Endothelial cell of umbilical vein (primary cell): ENCODE measurements at regions not wholly inside any gene's neighbourhood (a gene's known extent, or its start where the extent isn't known, plus 50 kb on each side); places are given as distances from the start of the nearest gene placed in this dataset.

Source experiments
- BruUV-seq: library from RNA; stranded (reverse); fragments of 400-500 nt; replicated peaks from 2 replicates; lab custom pipeline; 2021; lab: Mats Ljungman, UMichigan
- CTCF ChIA-PET: fragments of 300-600, 350-600 bp; sonication (Branson Sonifier 250); formaldehyde crosslinking; loops from one replicate; lab custom pipeline; 2021; ENCODE audit warnings: antibody characterized with exemption, inconsistent platforms; lab: Charles Lee
- POLR2A ChIA-PET: fragments of 300-600, 350-600 bp; sonication (Branson Sonifier 250); formaldehyde crosslinking; loops from one replicate; lab custom pipeline; 2021; ENCODE audit warnings: antibody characterized with exemption, inconsistent platforms; lab: Charles Lee
- DNase-seq: peaks from one replicate; pipeline ENCODE4 v3.0.0-alpha.2; 2011; ENCODE audit warnings: low read depth, low spot score
- FAIRE-seq: peaks from 2 replicates; lab custom pipeline; 2011; peaks lifted over from hg19 to GRCh38; lab: Jason Lieb, UNC
- H2AFZ ChIP-seq: 2 replicates; pipeline ENCODE4 v1.6.0; 2012; ENCODE audit warnings: low read depth, low read length, control low read depth, inconsistent platforms
- H3K27ac ChIP-seq: 2 replicates; pipeline ENCODE4 v1.5.1; 2011; ENCODE audit warnings: low read depth, mild to moderate bottlenecking, control low read depth, low read length, moderate library complexity; ENCODE audit not compliant: insufficient read depth
- H3K27me3 ChIP-seq, 2 experiments: 2 replicates each; pipeline versions ENCODE4 v1.6.0 to v1.6.1; 2011; ENCODE audit warnings: low read length in 2 of 2, mixed read lengths in 1 of 2; ENCODE audit not compliant: control insufficient read depth in 2 of 2, insufficient read depth in 2 of 2
- H3K36me3 ChIP-seq, 2 experiments: 2 replicates in 1 of 2; 3 replicates in 1 of 2; pipeline ENCODE4 v1.5.1; 2011; ENCODE audit warnings: low read length in 2 of 2, mild to moderate bottlenecking in 1 of 2, moderate library complexity in 1 of 2; ENCODE audit not compliant: control insufficient read depth in 2 of 2, insufficient read depth in 2 of 2; ENCODE audit errors: extremely low read depth in 1 of 2
- H3K4me1 ChIP-seq: 3 replicates; pipeline ENCODE4 v1.5.1; 2011; ENCODE audit warnings: mild to moderate bottlenecking, low read length; ENCODE audit not compliant: control insufficient read depth, insufficient read depth; ENCODE audit errors: extremely low read depth
- H3K4me2 ChIP-seq: 2 replicates; pipeline ENCODE4 v1.6.1; 2011; ENCODE audit warnings: low read length, control low read depth, mixed read lengths; ENCODE audit not compliant: insufficient read depth
- H3K4me3 ChIP-seq, 3 experiments: fragments of 200-600 bp in 1 of 3; sonication (generic), shearing (Covaris generic) in 1 of 3; replicated peaks in 1 of 3; 2 replicates each; pipeline ENCODE4 v1.5.1; 2011 to 2016; ENCODE audit warnings: control low read depth in 3 of 3, low read length in 3 of 3, mild to moderate bottlenecking in 2 of 3, inconsistent platforms in 1 of 3, low read depth in 1 of 3, moderate library complexity in 1 of 3; ENCODE audit not compliant: insufficient read depth in 1 of 3
- H3K79me2 ChIP-seq: 2 replicates; pipeline ENCODE4 v1.6.0; 2012; ENCODE audit warnings: low read length, inconsistent platforms; ENCODE audit not compliant: control insufficient read depth, insufficient read depth
- H3K9ac ChIP-seq: replicated peaks from 2 replicates; pipeline ENCODE3; 2011; ENCODE audit warnings: low read length, control low read depth; ENCODE audit not compliant: insufficient read depth; ENCODE audit errors: extremely low read depth
- H3K9me1 ChIP-seq: replicated peaks from 3 replicates; pipeline ENCODE4 v1.6.0; 2011; ENCODE audit warnings: mild to moderate bottlenecking, low read length; ENCODE audit not compliant: control insufficient read depth, insufficient read depth; ENCODE audit errors: extremely low read depth
- H3K9me3 ChIP-seq: replicated peaks from 2 replicates; pipeline ENCODE4 v1.5.1; 2012; ENCODE audit warnings: low read length, inconsistent platforms; ENCODE audit not compliant: control insufficient read depth, insufficient read depth
- H4K20me1 ChIP-seq: replicated peaks from 2 replicates; pipeline ENCODE3; 2011; ENCODE audit warnings: mild to moderate bottlenecking, low read length; ENCODE audit not compliant: control insufficient read depth, insufficient read depth; ENCODE audit errors: extremely low read depth
- CTCF ChIP-seq, 2 donors: IDR thresholded peaks; 1 replicate in 1 of 2; 2 replicates in 1 of 2; pipeline ENCODE4 v1.5.1; 2011; ENCODE audit warnings: low read length in 2 of 2, mild to moderate bottlenecking in 2 of 2, moderate library complexity in 2 of 2, control low read depth in 1 of 2, inconsistent platforms in 1 of 2, low read depth in 1 of 2; ENCODE audit not compliant: insufficient read depth in 1 of 2; ENCODE audit errors: extremely low read depth in 1 of 2
- EZH2 ChIP-seq: IDR thresholded peaks from 2 replicates; pipeline ENCODE4 v1.6.1; 2012; ENCODE audit warnings: borderline replicate concordance, low read depth, mild to moderate bottlenecking, moderate library complexity, low read length, inconsistent platforms; ENCODE audit not compliant: severe bottlenecking
- FOS ChIP-seq: IDR thresholded peaks from 2 replicates; pipeline ENCODE4 v1.6.1; 2011; ENCODE audit warnings: mild to moderate bottlenecking, low read length, moderate library complexity, borderline replicate concordance; ENCODE audit not compliant: insufficient read depth
- GATA2 ChIP-seq: IDR thresholded peaks from 2 replicates; pipeline ENCODE4 v1.7.0; 2011; ENCODE audit warnings: low read depth, mild to moderate bottlenecking, moderate library complexity, mixed read lengths, low read length; ENCODE audit not compliant: insufficient read length, insufficient read depth
- JUN ChIP-seq: IDR thresholded peaks from 2 replicates; pipeline ENCODE4 v1.6.1; 2011; ENCODE audit warnings: borderline replicate concordance, low read depth; ENCODE audit not compliant: insufficient read length, insufficient read depth
- MAX ChIP-seq: IDR thresholded peaks from 2 replicates; pipeline ENCODE4 v1.6.1; 2011; ENCODE audit not compliant: insufficient read depth, insufficient read length
- MYC ChIP-seq: IDR thresholded peaks from one replicate; pipeline ENCODE4 v1.6.1; 2011; ENCODE audit warnings: mild to moderate bottlenecking, low read depth, low read length
- POLR2A ChIP-seq: IDR thresholded peaks from 2 replicates; pipeline ENCODE4 v1.6.1; 2012; ENCODE audit warnings: low read depth, mild to moderate bottlenecking, control low read depth, low read length
- POLR2AphosphoS5 ChIP-seq: IDR thresholded peaks from 2 replicates; pipeline ENCODE4 v1.6.1; 2012; ENCODE audit warnings: low read depth, mild to moderate bottlenecking, control low read depth, low read length, moderate library complexity; ENCODE audit not compliant: insufficient read depth
- dilution Hi-C: fragments of 300-500 bp; cut with MboI; formaldehyde crosslinking; loops from one replicate; pipeline ENCODE4 v1.15.0; 2019; ENCODE audit warnings: low sequenced_read_pairs; ENCODE audit not compliant: extremely low pct_ligation_motif_present
- intact Hi-C: fragments of 100-400 bp; cut with micrococcal nuclease; formaldehyde crosslinking; loops from one replicate; pipeline ENCODE4 v1.10.0; 2022

GRCh38 chrX:42515939-42516338 lies 262.0 kb downstream of the PPP1R2C start:
- Histone ChIP-seq H3K9me3 (no peaks in the 10 kb centered on the region), H3K4me3 (no peak overlapping the region), H3K27me3 (no peaks in the 10 kb centered on the region), H3K9me1 (no peaks in the 10 kb centered on the region), H3K9ac (no peak overlapping the region), H2AFZ (no peak overlapping the region), H4K20me1 (no peaks in the 10 kb centered on the region), H3K79me2 (no peaks in the 10 kb centered on the region), H3K4me1 (no peaks in the 10 kb centered on the region), H3K27ac (no peak overlapping the region), H3K4me2 (no peak overlapping the region), H3K36me3 (no peaks in the 10 kb centered on the region)
- no TSS peak for BruUV-seq
- POLR2A ChIA-PET, result no interaction called here
- TF ChIP-seq JUN, result no peak
- TF ChIP-seq POLR2AphosphoS5, result no peak
- TF ChIP-seq CTCF (IDR thresholded peaks at IDR 0.05; ENCODE audit: extremely low read depth in 1 of 2, insufficient read depth in 1 of 2, low read depth in 1 of 2, low read length in 2 of 2), result no peak
- no peak for TF ChIP-seq MYC
- no peak for TF ChIP-seq POLR2A
- no peak for TF ChIP-seq EZH2
- TF ChIP-seq FOS, result no peak
- TF ChIP-seq GATA2, result no peak
- no peak for TF ChIP-seq MAX
- CTCF ChIA-PET, result no interaction called here
- DNase-seq, result no peak
- FAIRE-seq, result no peak
- intact Hi-C loops, result no loop called here
- dilution Hi-C loops, result no loop called here
